Muscle of leg (tissue), 3 donors: ENCODE measurements at regions not wholly inside any gene's neighbourhood (a gene's known extent, or its start where the extent isn't known, plus 50 kb on each side); places are given as distances from the start of the nearest gene placed in this dataset.

ENCODE experiments used
- DNase-seq: peaks from one replicate; pipeline ENCODE4 v3.0.0; 2013
- H3K27ac ChIP-seq: one replicate; pipeline ENCODE4 v1.5.1; 2013; ENCODE audit warnings: mild to moderate bottlenecking, low read length, control low read depth
- H3K27me3 ChIP-seq: one replicate; pipeline ENCODE4 v1.6.1; 2013; ENCODE audit warnings: low read length; ENCODE audit not compliant: control insufficient read depth, insufficient read depth
- H3K36me3 ChIP-seq: one replicate; pipeline ENCODE4 v1.6.1; 2013; ENCODE audit warnings: low read length; ENCODE audit not compliant: control insufficient read depth, insufficient read depth
- H3K4me1 ChIP-seq: one replicate; pipeline ENCODE4 v1.6.1; 2013; ENCODE audit warnings: low read length; ENCODE audit not compliant: control insufficient read depth, insufficient read depth
- H3K4me3 ChIP-seq: one replicate; pipeline ENCODE4 v1.5.1; 2013; ENCODE audit warnings: low read length, control low read depth
- H3K9me3 ChIP-seq: replicated peaks from 2 replicates; pipeline ENCODE4 v1.6.1; 2013; ENCODE audit warnings: low read depth, low read length; ENCODE audit not compliant: control insufficient read depth
- WGBS: methylation state at CpG from one replicate; pipeline ENCODE4 v1.1.5; 2013; ENCODE audit warnings: missing lambda C conversion rate; ENCODE audit not compliant: insufficient coverage; 5-methylcytosine and 5-hydroxymethylcytosine counted together

GRCh38 chr2:191618786-191619185 is 59.1 kb upstream of the NABP1 start:
- no peak overlapping the region for H3K27ac ChIP-seq
- H3K9me3 ChIP-seq: no peaks in the 10 kb centered on the region
- no peak for DNase-seq
- no peak overlapping the region for H3K4me3 ChIP-seq
- H3K36me3 ChIP-seq: no peaks in the 10 kb centered on the region
- H3K27me3 ChIP-seq: no peaks in the 10 kb centered on the region
- no peaks in the 10 kb centered on the region for H3K4me1 ChIP-seq
- 100% methylated on average over 2 of the region's 2 CpGs for WGBS

GRCh38 chr2:191620144-191620543 is 57.8 kb upstream of the NABP1 start:
- Histone ChIP-seq H3K27me3 (no peaks in the 10 kb centered on the region), H3K27ac (no peak overlapping the region), H3K4me3 (no peak overlapping the region), H3K36me3 (no peaks in the 10 kb centered on the region), H3K4me1 (no peaks in the 10 kb centered on the region), H3K9me3 (no peaks in the 10 kb centered on the region)
- no CpG with 5 or more reads among the region's 1 CpG for WGBS
- DNase-seq: no peak

- Histone ChIP-seq H3K4me1 (no peaks in the 10 kb centered on the region), H3K27ac (no peak overlapping the region), H3K9me3 (no peaks in the 10 kb centered on the region), H3K4me3 (no peak overlapping the region), H3K36me3 (no peaks in the 10 kb centered on the region), H3K27me3 (no peaks in the 10 kb centered on the region)
- whole genome bisulfite sequencing: 60% methylated on average over 2 of the region's 5 CpGs
- peak; percentile 53 for DNase-seq
Observed at GRCh38 chr2:191622374-191623320, 55.3 kb upstream of the NABP1 start.

- DNase-seq: peak; percentile 27
- Histone ChIP-seq H3K4me1 (no peaks in the 10 kb centered on the region), H3K36me3 (no peaks in the 10 kb centered on the region), H3K27me3 (no peaks in the 10 kb centered on the region), H3K9me3 (no peaks in the 10 kb centered on the region), H3K4me3 (no peak overlapping the region), H3K27ac (no peak overlapping the region)
- WGBS: 64% methylated on average over 2 of the region's 3 CpGs
Observed at GRCh38 chr2:191625016-191625415, 52.9 kb upstream of the NABP1 start.

GRCh38 chr2:191625446-191625845 is 52.5 kb upstream of the NABP1 start:
- H3K9me3 ChIP-seq: no peaks in the 10 kb centered on the region
- H3K36me3 ChIP-seq: no peaks in the 10 kb centered on the region
- H3K4me3 ChIP-seq: no peak overlapping the region
- no peak for DNase-seq
- H3K4me1 ChIP-seq: no peaks in the 10 kb centered on the region
- H3K27ac ChIP-seq: no peak overlapping the region
- WGBS: no CpG with 5 or more reads among the region's 2 CpGs
- no peaks in the 10 kb centered on the region for H3K27me3 ChIP-seq

GRCh38 chr2:191626497-191627151 is 51.3 kb upstream of the NABP1 start:
- H3K27ac ChIP-seq: no peak overlapping the region
- DNase-seq: no peak

GRCh38 chr2:191627518-191627917 is 50.4 kb upstream of the NABP1 start:
- H3K9me3 ChIP-seq: no peaks in the 10 kb centered on the region
- H3K4me3 ChIP-seq: no peak overlapping the region
- no peaks in the 10 kb centered on the region for H3K27me3 ChIP-seq
- no peak overlapping the region for H3K27ac ChIP-seq
- DNase-seq: no peak
- WGBS: no CpG with 5 or more reads among the region's 1 CpG
- H3K4me1 ChIP-seq: no peaks in the 10 kb centered on the region
- no peaks in the 10 kb centered on the region for H3K36me3 ChIP-seq

More at GRCh38 chr2:191626497-191627151, 51.3 kb upstream of the NABP1 start:
- H3K4me3 ChIP-seq: no peak overlapping the region
- H3K27me3 ChIP-seq: no peaks in the 10 kb centered on the region
- H3K9me3 ChIP-seq: no peaks in the 10 kb centered on the region
- H3K36me3 ChIP-seq: no peaks in the 10 kb centered on the region
- H3K4me1 ChIP-seq: no peaks in the 10 kb centered on the region
